Progenitor cell of endocrine pancreas (in vitro differentiated cells): ENCODE measurements at regions not wholly inside any gene's neighbourhood (a gene's known extent, or its start where the extent isn't known, plus 50 kb on each side); places are given as distances from the start of the nearest gene placed in this dataset.

Experiments
- DNase-seq: peaks from one replicate; pipeline ENCODE4 v3.0.0; 2021; ENCODE audit warnings: low spot score; ENCODE audit not compliant: unreplicated experiment
- H3K27ac Mint-ChIP-seq: 2 replicates; pipeline ENCODE4 v1.8.0; 2021; ENCODE audit warnings: mild to moderate bottlenecking, moderate library complexity, mixed read lengths
- H3K27me3 Mint-ChIP-seq: 2 replicates; pipeline ENCODE4 v1.8.0; 2021; ENCODE audit warnings: mixed read lengths
- H3K36me3 Mint-ChIP-seq: 2 replicates; pipeline ENCODE4 v1.8.0; 2022; ENCODE audit warnings: mixed read lengths; ENCODE audit not compliant: insufficient read depth
- H3K4me1 Mint-ChIP-seq: 2 replicates; pipeline ENCODE4 v1.8.0; 2021; ENCODE audit warnings: low read depth, mixed read lengths
- H3K4me3 Mint-ChIP-seq: 2 replicates; pipeline ENCODE4 v1.8.0; 2021; ENCODE audit warnings: low read depth, mild to moderate bottlenecking, moderate library complexity, mixed read lengths
- H3K9me3 Mint-ChIP-seq: 2 replicates; pipeline ENCODE4 v1.8.0; 2021; ENCODE audit warnings: low read depth, mixed read lengths
- TF ChIP-seq, protein P1 (sequence below): fragments of 200-600 bp; sonication (generic); IDR thresholded peaks from one replicate; pipeline ENCODE4 v1.5.0; 2021; ENCODE audit warnings: antibody characterized with exemption, mild to moderate bottlenecking; ENCODE audit not compliant: unreplicated experiment

- H3K36me3 Mint-ChIP-seq, result no peaks in the 10 kb centered on the region
- no peaks in the 10 kb centered on the region for H3K27me3 Mint-ChIP-seq
- H3K9me3 Mint-ChIP-seq, result no peaks in the 10 kb centered on the region
- no peak overlapping the region for H3K4me3 Mint-ChIP-seq
- TF ChIP-seq, protein P1, sequence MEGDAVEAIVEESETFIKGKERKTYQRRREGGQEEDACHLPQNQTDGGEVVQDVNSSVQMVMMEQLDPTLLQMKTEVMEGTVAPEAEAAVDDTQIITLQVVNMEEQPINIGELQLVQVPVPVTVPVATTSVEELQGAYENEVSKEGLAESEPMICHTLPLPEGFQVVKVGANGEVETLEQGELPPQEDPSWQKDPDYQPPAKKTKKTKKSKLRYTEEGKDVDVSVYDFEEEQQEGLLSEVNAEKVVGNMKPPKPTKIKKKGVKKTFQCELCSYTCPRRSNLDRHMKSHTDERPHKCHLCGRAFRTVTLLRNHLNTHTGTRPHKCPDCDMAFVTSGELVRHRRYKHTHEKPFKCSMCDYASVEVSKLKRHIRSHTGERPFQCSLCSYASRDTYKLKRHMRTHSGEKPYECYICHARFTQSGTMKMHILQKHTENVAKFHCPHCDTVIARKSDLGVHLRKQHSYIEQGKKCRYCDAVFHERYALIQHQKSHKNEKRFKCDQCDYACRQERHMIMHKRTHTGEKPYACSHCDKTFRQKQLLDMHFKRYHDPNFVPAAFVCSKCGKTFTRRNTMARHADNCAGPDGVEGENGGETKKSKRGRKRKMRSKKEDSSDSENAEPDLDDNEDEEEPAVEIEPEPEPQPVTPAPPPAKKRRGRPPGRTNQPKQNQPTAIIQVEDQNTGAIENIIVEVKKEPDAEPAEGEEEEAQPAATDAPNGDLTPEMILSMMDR, result no peak
- no peaks in the 10 kb centered on the region for H3K4me1 Mint-ChIP-seq
- DNase-seq, result no peak
- no peak overlapping the region for H3K27ac Mint-ChIP-seq
Measured at GRCh38 chr3:151935446-151935845, 62.0 kb downstream of the SUCNR1 start.

- DNase-seq, result no peak
- no peak overlapping the region for H3K4me3 Mint-ChIP-seq
- no peak overlapping the region for H3K27ac Mint-ChIP-seq
- H3K36me3 Mint-ChIP-seq, result no peaks in the 10 kb centered on the region
- TF ChIP-seq, protein P1, result no peak
- no peaks in the 10 kb centered on the region for H3K9me3 Mint-ChIP-seq
- no peaks in the 10 kb centered on the region for H3K27me3 Mint-ChIP-seq
- no peaks in the 10 kb centered on the region for H3K4me1 Mint-ChIP-seq
Measured at GRCh38 chr3:151940481-151940880, 67.0 kb downstream of the SUCNR1 start.

DNA sequence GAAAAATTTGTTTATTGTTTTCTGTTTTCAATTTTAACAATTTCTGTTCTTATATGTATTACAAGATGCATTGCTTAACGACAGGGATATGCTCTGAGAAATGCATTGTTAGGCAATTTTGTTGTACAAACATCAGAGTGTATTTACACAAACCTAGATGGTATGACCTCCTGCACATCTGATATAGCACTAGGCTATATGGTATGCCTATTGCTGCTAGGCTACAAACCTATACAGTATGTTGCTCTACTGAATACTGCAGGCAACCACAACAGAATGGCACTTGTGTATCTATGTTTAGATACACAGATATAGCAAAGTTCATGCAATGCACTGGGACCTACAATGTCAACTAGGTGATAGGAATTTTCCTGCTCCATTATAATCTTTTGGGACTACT is 70.1 kb downstream of the SUCNR1 start:
- no peaks in the 10 kb centered on the region for H3K27me3 Mint-ChIP-seq

GRCh38 chr3:151944356-151944755 is 70.9 kb downstream of the SUCNR1 start:
- H3K4me1 Mint-ChIP-seq, result no peaks in the 10 kb centered on the region
- no peak overlapping the region for H3K27ac Mint-ChIP-seq
- H3K9me3 Mint-ChIP-seq, result no peaks in the 10 kb centered on the region
- no peaks in the 10 kb centered on the region for H3K27me3 Mint-ChIP-seq
- no peak overlapping the region for H3K4me3 Mint-ChIP-seq
- TF ChIP-seq, protein P1, result no peak
- no peaks in the 10 kb centered on the region for H3K36me3 Mint-ChIP-seq
- DNase-seq, result no peak

More for the DNA sequence above, 70.1 kb downstream of the SUCNR1 start:
- DNase-seq, result no peak
- Mint-ChIP-seq H3K36me3 (no peaks in the 10 kb centered on the region), H3K4me1 (no peaks in the 10 kb centered on the region), H3K9me3 (no peaks in the 10 kb centered on the region), H3K27ac (no peak overlapping the region), H3K4me3 (no peak overlapping the region)
- TF ChIP-seq, protein P1, result no peak

DNA sequence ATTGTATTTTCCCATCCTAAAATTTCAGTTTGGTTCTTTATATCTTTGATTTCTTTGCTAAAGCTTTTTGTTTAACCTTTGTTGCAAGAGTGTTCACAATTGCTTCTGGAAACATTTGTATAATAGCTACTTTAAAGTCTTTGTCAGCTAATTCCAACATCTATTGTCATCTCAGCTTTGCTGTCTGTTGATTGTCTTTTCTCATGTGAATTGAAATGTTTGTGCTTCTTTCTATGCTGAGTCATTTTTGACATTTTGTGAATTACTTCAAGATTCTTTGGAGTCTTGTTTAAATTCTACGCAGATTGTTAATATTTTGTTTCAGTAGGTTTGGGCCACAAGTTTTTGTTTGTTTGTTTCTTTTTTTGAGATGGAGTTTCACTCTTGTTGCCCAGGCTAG is 73.2 kb downstream of the SUCNR1 start:
- H3K27me3 Mint-ChIP-seq, result no peaks in the 10 kb centered on the region
- H3K36me3 Mint-ChIP-seq, result no peaks in the 10 kb centered on the region
- no peak overlapping the region for H3K27ac Mint-ChIP-seq
- no peaks in the 10 kb centered on the region for H3K4me1 Mint-ChIP-seq
- no peak overlapping the region for H3K4me3 Mint-ChIP-seq
- no peak for DNase-seq
- no peaks in the 10 kb centered on the region for H3K9me3 Mint-ChIP-seq
- TF ChIP-seq, protein P1, result no peak
